Testis (tissue), 2 donors: ENCODE measurements at regions not wholly inside any gene's neighbourhood (a gene's known extent, or its start where the extent isn't known, plus 50 kb on each side); places are given as distances from the start of the nearest gene placed in this dataset.

ENCODE experiments used
- CTCF ChIP-seq, 3 experiments: fragments of 450-650 bp in 2 of 3; fragments of 200-600 bp in 1 of 3; sonication (generic) in 1 of 3; IDR thresholded peaks; one replicate each; pipeline ENCODE4 v1.5.1; 2016 to 2019; ENCODE audit warnings: antibody characterized with exemption in 3 of 3, mild to moderate bottlenecking in 2 of 3, moderate library complexity in 1 of 3
- POLR2A ChIP-seq: fragments of 450-650 bp; IDR thresholded peaks from one replicate; pipeline ENCODE4 v1.6.1; 2017; ENCODE audit warnings: antibody characterized with exemption, mild to moderate bottlenecking, moderate library complexity

- no peak for TF ChIP-seq CTCF (IDR thresholded peaks at IDR 0.05)
- no peak for TF ChIP-seq POLR2A
These were observed 364.3 kb upstream of the HS3ST5 start for GRCh38 chr6:114707081-114707620.
